NOMO-1 treated with DMSO at 0.1 percent for 48 hours (cell line): ENCODE measurements at regions not wholly inside any gene's neighbourhood (a gene's known extent, or its start where the extent isn't known, plus 50 kb on each side); places are given as distances from the start of the nearest gene placed in this dataset.
"Not testable (repeated sequence)": the region's sequence is repeated elsewhere in the genome, so short reads cannot be mapped to it uniquely, and the experiment has no call there.

Experiments
- DNase-seq: peaks from one replicate; lab custom pipeline; 2025; ENCODE audit not compliant: unreplicated experiment; lab: John Stamatoyannopoulos, UW

- DNase-seq: no peak
Observed at GRCh38 chr13:112259511-112259910, 116.6 kb upstream of the SPACA7 start.

- no peak for DNase-seq
Observed at GRCh38 chr13:112260108-112261055, 115.8 kb upstream of the SPACA7 start.

- DNase-seq: no peak
Observed at GRCh38 chr13:112261924-112262323, 114.2 kb upstream of the SPACA7 start.

GRCh38 chr13:112263152-112263551 lies 113.0 kb upstream of the SPACA7 start:
- no peak for DNase-seq

DNA sequence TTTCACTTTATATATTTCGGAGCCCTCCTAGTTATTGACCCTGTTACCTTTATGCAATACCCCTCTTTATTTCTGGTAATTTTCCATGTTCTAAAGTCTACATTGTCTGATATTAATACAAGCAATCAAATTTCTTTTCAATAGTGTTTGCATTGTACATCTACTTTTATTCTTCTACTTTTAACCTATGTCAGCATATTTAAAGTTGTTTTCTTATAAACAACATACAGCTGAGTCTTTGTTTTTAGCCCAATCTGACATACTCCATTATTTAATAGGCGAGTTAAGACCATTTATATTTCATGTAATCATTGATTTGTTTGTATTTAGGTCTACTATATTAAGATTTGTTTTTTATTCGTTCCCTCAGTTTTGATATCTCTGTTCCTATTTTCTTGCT lies 108.5 kb upstream of the SPACA7 start:
- DNase-seq: no peak

DNA sequence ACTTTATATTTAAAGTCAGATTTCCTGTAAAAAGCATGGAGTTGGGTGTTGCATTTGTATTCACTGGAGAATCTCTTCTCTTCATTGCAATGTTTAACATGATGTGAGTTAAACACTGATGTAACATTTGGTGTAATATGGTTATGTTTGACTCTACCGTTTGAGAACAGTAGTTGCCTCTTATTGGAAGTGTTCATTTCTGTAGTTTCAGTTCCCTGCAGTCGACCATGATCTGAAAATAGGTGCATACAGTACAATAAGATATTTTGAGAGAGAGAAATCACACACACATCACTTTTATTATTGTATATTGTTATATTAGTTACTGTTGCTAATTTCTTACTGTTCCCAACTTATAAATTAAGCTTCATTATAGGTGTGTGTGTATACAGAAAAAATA lies 105.2 kb upstream of the SPACA7 start:
- DNase-seq: no peak

DNA sequence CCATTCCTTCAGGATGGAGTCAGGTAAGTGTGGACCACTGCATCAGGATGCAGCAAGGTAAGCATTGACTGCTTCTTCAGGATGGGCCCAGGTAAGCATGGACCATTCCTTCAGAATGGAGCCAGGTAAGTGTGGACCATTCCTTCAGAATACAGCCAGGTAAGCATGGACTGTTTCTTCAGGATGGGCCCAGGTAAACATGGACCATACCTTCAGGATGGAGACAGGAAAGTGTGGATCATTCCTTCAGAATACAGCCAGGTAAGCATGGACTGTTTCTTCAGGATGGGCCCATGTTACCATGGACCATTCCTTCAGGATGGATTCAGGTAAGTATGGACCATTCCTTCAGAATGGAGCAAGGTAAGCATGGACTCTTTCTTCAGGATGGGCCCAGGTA lies 89.4 kb upstream of the SPACA7 start:
- DNase-seq: not testable (repeated sequence)

GRCh38 chr13:112320303-112320702 lies 55.9 kb upstream of the SPACA7 start:
- no peak for DNase-seq

DNA sequence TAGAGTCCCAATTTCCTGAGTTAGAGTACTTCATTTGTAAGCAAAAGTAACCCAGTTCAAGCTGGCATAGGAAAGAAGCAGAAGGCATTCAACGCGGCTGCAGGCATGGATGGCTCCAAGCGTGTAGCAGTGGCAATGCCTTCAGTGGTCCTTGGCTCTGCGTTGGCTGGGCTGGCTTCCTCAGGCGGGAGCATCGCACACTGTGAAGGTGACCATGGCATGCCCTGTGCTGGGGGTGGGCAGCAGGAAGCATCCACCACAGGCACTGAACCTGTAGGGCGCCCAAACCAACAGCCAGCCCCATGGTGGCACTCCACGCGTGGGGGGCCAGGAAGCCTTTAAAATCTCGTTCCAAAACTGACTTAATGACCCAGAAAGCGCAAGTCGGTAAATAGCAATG lies 53.6 kb upstream of the SPACA7 start:
- no peak for DNase-seq

- no peak for DNase-seq
Observed at GRCh38 chr13:112324116-112324515, 52.0 kb upstream of the SPACA7 start.

DNA sequence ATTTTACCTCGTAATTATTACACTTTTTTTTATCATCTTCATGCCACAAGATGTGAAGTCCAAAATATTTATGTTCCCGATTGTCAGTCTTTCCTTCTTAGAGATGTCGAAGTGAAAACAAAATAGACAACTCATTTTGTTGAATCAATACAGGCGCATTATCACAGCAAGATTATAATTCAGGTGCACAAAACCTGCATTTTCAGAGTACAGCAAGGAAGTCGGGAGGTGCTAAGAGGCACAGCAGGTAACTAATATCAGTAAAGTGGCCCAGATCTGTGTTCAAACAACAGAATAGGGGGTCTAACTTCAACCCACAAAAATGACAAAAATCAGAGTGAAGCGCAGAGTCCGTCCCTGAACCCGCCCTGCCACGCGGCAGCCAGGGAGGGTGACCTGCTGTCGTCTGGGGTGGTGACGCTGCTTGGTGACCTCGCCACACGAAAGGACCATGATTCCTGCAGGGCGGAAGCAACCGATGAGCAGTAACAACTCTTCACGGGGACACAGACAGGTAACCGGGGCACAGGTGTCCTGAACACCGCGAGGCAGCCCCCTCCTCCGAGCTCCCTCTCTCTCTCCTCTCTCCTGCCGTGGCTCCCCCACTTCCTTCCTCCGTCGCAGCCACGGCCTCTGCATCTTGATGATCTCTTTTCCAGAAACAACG lies 50.9 kb upstream of the SPACA7 start:
- DNase-seq: no peak

DNA sequence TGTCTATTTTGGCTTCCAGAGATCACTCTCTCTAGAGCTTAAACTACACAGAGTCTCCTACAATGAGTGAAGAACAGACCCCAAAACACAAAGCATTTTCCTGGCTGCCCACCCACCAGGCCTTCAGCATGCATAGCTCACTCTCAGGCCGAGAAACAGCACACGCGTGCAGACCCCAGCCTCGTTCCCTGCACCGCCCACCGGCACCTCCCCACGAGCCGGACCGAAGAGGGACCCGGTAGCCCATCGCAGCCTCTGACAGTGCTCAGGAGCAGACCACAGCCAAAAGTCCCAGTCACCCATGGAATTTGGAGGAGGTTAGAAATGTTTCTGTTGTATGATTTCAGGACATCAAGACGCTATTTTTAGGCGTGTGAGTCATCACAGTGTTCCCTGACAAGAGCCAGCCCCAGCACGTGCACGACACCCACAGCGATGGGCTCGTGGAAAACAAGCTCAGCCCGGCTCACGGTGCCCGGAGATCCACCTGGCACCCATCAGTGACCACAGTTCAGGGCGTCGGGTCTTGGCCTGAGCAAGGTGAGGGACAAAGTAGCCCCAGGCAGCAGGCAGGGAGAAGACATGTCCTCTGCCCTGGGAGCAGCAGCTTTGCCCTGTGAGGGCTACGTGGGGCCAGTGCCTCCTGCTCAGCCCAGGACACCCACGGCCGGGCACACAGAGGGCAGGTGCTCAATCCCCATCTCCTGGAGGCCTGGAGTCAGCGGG lies 50.1 kb upstream of the SPACA7 start:
- no peak for DNase-seq
